ENCODE measurements at regions not wholly inside any gene's neighbourhood (a gene's known extent, or its start where the extent isn't known, plus 50 kb on each side); places are given as distances from the start of the nearest gene placed in this dataset.

- no peak overlapping the region for H3K4me3 ChIP-seq
- H3K4me1 ChIP-seq (ENCODE audit: insufficient read depth) = no peaks in the 10 kb centered on the region
- intact Hi-C loops (cut with DNase I) = no loop called here
- H3K27me3 ChIP-seq = no peaks in the 10 kb centered on the region
- DNase-seq = no peak
- no peaks in the 10 kb centered on the region for H3K9me3 ChIP-seq
- no peak overlapping the region for H3K27ac ChIP-seq
- H3K36me3 ChIP-seq = no peaks in the 10 kb centered on the region
- 90 to 96% (median 96%) methylated on average over 9 of the region's 9 CpGs for WGBS, 3 donors
- TF ChIP-seq POLR2A (IDR thresholded peaks at IDR 0.05) (no peak), EP300 (IDR thresholded peaks at IDR 0.05) (no peak), CTCF (IDR thresholded peaks at IDR 0.05) (no peak)
Observed at GRCh38 chr5:68080282-68081050, 135.1 kb upstream of the PIK3R1 start.

GRCh38 chr5:68077349-68077894, 138.1 kb upstream of the PIK3R1 start:
- Histone ChIP-seq H3K27ac (no peak overlapping the region), H3K4me1 (ENCODE audit: insufficient read depth) (no peaks in the 10 kb centered on the region), H3K9me3 (no peaks in the 10 kb centered on the region), H3K4me3 (no peak overlapping the region), H3K36me3 (no peaks in the 10 kb centered on the region), H3K27me3 (no peaks in the 10 kb centered on the region)
- 95 to 97% (median 96%) methylated on average over 6 of the region's 6 CpGs for WGBS, 3 donors
- TF ChIP-seq CTCF (IDR thresholded peaks at IDR 0.05) (no peak), EP300 (IDR thresholded peaks at IDR 0.05) (no peak), POLR2A (IDR thresholded peaks at IDR 0.05) (no peak)
- intact Hi-C loops (cut with DNase I) = no loop called here
- DNase-seq = no peak

- 83 to 100% (median 86%) methylated on average over 1 of the region's 1 CpG for WGBS, 3 donors
- TF ChIP-seq CTCF (IDR thresholded peaks at IDR 0.05) (no peak), EP300 (IDR thresholded peaks at IDR 0.05) (no peak), POLR2A (IDR thresholded peaks at IDR 0.05) (no peak)
- Histone ChIP-seq H3K4me1 (ENCODE audit: insufficient read depth) (peaks cover 2% of the 10 kb centered on the region), H3K27ac (no peak overlapping the region), H3K9me3 (no peaks in the 10 kb centered on the region), H3K36me3 (no peaks in the 10 kb centered on the region), H3K4me3 (no peak overlapping the region), H3K27me3 (no peaks in the 10 kb centered on the region)
- intact Hi-C loops (cut with DNase I) = no loop called here
- DNase-seq = no peak
Observed at GRCh38 chr5:68074633-68075032, 140.9 kb upstream of the PIK3R1 start.

GRCh38 chr5:68074048-68074632, 141.4 kb upstream of the PIK3R1 start:
- DNase-seq = peak in 1 of 5 donors; percentile 55
- Histone ChIP-seq H3K36me3 (no peaks in the 10 kb centered on the region), H3K4me3 (no peak overlapping the region), H3K4me1 (ENCODE audit: insufficient read depth) (peaks cover 2% of the 10 kb centered on the region), H3K27me3 (no peaks in the 10 kb centered on the region), H3K9me3 (no peaks in the 10 kb centered on the region), H3K27ac (no peak overlapping the region)
- intact Hi-C loops (cut with DNase I) = no loop called here
- TF ChIP-seq EP300 (IDR thresholded peaks at IDR 0.05) (no peak), POLR2A (IDR thresholded peaks at IDR 0.05) (no peak), CTCF (IDR thresholded peaks at IDR 0.05) (no peak)
- 96 to 100% (median 97%) methylated on average over 1 of the region's 1 CpG for WGBS, 3 donors
